Pons (tissue), 1 donor: ENCODE measurements at regions not wholly inside any gene's neighbourhood (a gene's known extent, or its start where the extent isn't known, plus 50 kb on each side); places are given as distances from the start of the nearest gene placed in this dataset.
"Not testable (repeated sequence)": the region's sequence is repeated elsewhere in the genome, so short reads cannot be mapped to it uniquely, and the experiment has no call there.

ENCODE experiments used
- DNase-seq: peaks from one replicate; pipeline ENCODE4 v3.0.0-alpha.2; 2016; ENCODE audit warnings: low spot score

- DNase-seq = no peak
Measured at GRCh38 chrX:122913134-122913533, 270.9 kb upstream of the GRIA3 start.

GRCh38 chrX:122913764-122914163 is 270.3 kb upstream of the GRIA3 start:
- no peak for DNase-seq

GRCh38 chrX:122914256-122914655 is 269.8 kb upstream of the GRIA3 start:
- DNase-seq = no peak

GRCh38 chrX:122934131-122934530 is 249.9 kb upstream of the GRIA3 start:
- no peak for DNase-seq

- no peak for DNase-seq
Measured at GRCh38 chrX:122940199-122940598, 243.9 kb upstream of the GRIA3 start.

- DNase-seq = no peak
Measured at GRCh38 chrX:122941806-122942205, 242.3 kb upstream of the GRIA3 start.

- DNase-seq = no peak
Measured at GRCh38 chrX:122943918-122944317, 240.2 kb upstream of the GRIA3 start.

GRCh38 chrX:122945328-122945727 is 238.8 kb upstream of the GRIA3 start:
- no peak for DNase-seq

GRCh38 chrX:122972604-122973003 is 211.5 kb upstream of the GRIA3 start:
- no peak for DNase-seq

GRCh38 chrX:122982521-122982920 is 201.6 kb upstream of the GRIA3 start:
- DNase-seq = no peak

GRCh38 chrX:123002844-123003243 is 181.2 kb upstream of the GRIA3 start:
- DNase-seq = not testable (repeated sequence)

- no peak for DNase-seq
Measured at GRCh38 chrX:123013141-123013540, 170.9 kb upstream of the GRIA3 start.

- DNase-seq = no peak
Measured at GRCh38 chrX:123036401-123036800, 147.7 kb upstream of the GRIA3 start.

- no peak for DNase-seq
Measured at GRCh38 chrX:123049071-123049625, 134.9 kb upstream of the GRIA3 start.

- no peak for DNase-seq
Measured at GRCh38 chrX:123060986-123061385, 123.1 kb upstream of the GRIA3 start.

- no peak for DNase-seq
Measured at GRCh38 chrX:123064053-123064452, 120.0 kb upstream of the GRIA3 start.

- no peak for DNase-seq
Measured at GRCh38 chrX:123072686-123073385, 111.2 kb upstream of the GRIA3 start.

- DNase-seq = no peak
Measured at GRCh38 chrX:123075947-123076561, 108.0 kb upstream of the GRIA3 start.

- DNase-seq = no peak
Measured at GRCh38 chrX:123077631-123078030, 106.4 kb upstream of the GRIA3 start.

- DNase-seq = no peak
Measured at GRCh38 chrX:123080065-123080464, 104.0 kb upstream of the GRIA3 start.

GRCh38 chrX:123081776-123082175 is 102.3 kb upstream of the GRIA3 start:
- DNase-seq = no peak

- DNase-seq = no peak
Measured at GRCh38 chrX:123083924-123084323, 100.2 kb upstream of the GRIA3 start.

- DNase-seq = no peak
Measured at GRCh38 chrX:123084797-123085196, 99.3 kb upstream of the GRIA3 start.
